ENCODE measurements at regions not wholly inside any gene's neighbourhood (a gene's known extent, or its start where the extent isn't known, plus 50 kb on each side); places are given as distances from the start of the nearest gene placed in this dataset.

DNA sequence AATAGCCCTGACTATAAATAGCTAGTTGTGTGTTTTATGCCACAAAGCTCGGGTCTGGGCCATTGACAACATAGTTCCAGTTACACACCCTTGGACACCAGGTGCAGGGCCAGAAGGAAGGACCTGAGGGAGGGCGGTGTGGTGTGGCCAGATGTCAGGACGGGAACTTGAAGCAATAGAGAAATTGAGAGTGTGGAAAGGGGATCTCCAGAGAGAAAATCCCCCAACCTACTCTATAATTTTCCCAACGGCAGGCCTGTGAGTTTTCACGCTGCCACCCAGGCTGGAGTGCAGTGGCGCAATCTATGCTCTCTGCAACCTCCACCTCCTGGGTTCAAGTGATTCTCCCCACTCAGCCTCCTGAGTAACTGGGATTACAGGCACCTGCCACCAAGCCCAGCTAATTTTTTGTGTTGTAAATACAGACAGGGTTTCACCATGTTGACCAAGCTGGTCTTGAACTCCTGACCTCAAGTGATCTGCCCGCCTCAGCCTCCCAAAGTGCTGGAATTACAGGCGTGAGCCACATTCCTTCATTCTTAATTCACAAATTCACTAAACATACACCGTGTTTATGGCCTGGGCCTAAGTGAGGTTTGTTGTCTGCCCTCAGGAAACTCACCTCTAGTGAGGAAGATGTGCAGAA is 70.8 kb upstream of the KLF13 start:
- Histone ChIP-seq H3K79me2 (replicated peaks; ENCODE audit: insufficient read depth, low read length) (no peaks in the 10 kb centered on the region), H3K27ac (ENCODE audit: low read length) (no peak overlapping the region)
- no peak for TF ChIP-seq POLR2AphosphoS5 (IDR thresholded peaks at IDR 0.05)
- TF ChIP-seq MXI1 (conservative IDR thresholded peaks at IDR 0.05; ENCODE audit: poor library complexity, severe bottlenecking), result no peak
- TF ChIP-seq EZH2 (IDR thresholded peaks at IDR 0.05; ENCODE audit: borderline replicate concordance, insufficient read depth, low read length, poor library complexity, severe bottlenecking), result no peak
- TF ChIP-seq TAF1 (IDR thresholded peaks at IDR 0.05; ENCODE audit: low read depth), result no peak
- TF ChIP-seq, protein P1, sequence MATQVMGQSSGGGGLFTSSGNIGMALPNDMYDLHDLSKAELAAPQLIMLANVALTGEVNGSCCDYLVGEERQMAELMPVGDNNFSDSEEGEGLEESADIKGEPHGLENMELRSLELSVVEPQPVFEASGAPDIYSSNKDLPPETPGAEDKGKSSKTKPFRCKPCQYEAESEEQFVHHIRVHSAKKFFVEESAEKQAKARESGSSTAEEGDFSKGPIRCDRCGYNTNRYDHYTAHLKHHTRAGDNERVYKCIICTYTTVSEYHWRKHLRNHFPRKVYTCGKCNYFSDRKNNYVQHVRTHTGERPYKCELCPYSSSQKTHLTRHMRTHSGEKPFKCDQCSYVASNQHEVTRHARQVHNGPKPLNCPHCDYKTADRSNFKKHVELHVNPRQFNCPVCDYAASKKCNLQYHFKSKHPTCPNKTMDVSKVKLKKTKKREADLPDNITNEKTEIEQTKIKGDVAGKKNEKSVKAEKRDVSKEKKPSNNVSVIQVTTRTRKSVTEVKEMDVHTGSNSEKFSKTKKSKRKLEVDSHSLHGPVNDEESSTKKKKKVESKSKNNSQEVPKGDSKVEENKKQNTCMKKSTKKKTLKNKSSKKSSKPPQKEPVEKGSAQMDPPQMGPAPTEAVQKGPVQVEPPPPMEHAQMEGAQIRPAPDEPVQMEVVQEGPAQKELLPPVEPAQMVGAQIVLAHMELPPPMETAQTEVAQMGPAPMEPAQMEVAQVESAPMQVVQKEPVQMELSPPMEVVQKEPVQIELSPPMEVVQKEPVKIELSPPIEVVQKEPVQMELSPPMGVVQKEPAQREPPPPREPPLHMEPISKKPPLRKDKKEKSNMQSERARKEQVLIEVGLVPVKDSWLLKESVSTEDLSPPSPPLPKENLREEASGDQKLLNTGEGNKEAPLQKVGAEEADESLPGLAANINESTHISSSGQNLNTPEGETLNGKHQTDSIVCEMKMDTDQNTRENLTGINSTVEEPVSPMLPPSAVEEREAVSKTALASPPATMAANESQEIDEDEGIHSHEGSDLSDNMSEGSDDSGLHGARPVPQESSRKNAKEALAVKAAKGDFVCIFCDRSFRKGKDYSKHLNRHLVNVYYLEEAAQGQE (IDR thresholded peaks at IDR 0.05; ENCODE audit: borderline replicate concordance), result no peak
- no peak for TF ChIP-seq EP300 (conservative IDR thresholded peaks at IDR 0.05; ENCODE audit: poor library complexity, severe bottlenecking)
- no peak for TF ChIP-seq SMC3 (conservative IDR thresholded peaks at IDR 0.05; ENCODE audit: poor library complexity)
- TF ChIP-seq, protein P2, sequence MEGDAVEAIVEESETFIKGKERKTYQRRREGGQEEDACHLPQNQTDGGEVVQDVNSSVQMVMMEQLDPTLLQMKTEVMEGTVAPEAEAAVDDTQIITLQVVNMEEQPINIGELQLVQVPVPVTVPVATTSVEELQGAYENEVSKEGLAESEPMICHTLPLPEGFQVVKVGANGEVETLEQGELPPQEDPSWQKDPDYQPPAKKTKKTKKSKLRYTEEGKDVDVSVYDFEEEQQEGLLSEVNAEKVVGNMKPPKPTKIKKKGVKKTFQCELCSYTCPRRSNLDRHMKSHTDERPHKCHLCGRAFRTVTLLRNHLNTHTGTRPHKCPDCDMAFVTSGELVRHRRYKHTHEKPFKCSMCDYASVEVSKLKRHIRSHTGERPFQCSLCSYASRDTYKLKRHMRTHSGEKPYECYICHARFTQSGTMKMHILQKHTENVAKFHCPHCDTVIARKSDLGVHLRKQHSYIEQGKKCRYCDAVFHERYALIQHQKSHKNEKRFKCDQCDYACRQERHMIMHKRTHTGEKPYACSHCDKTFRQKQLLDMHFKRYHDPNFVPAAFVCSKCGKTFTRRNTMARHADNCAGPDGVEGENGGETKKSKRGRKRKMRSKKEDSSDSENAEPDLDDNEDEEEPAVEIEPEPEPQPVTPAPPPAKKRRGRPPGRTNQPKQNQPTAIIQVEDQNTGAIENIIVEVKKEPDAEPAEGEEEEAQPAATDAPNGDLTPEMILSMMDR (IDR thresholded peaks at IDR 0.05; ENCODE audit: poor library complexity, severe bottlenecking), result no peak

DNA sequence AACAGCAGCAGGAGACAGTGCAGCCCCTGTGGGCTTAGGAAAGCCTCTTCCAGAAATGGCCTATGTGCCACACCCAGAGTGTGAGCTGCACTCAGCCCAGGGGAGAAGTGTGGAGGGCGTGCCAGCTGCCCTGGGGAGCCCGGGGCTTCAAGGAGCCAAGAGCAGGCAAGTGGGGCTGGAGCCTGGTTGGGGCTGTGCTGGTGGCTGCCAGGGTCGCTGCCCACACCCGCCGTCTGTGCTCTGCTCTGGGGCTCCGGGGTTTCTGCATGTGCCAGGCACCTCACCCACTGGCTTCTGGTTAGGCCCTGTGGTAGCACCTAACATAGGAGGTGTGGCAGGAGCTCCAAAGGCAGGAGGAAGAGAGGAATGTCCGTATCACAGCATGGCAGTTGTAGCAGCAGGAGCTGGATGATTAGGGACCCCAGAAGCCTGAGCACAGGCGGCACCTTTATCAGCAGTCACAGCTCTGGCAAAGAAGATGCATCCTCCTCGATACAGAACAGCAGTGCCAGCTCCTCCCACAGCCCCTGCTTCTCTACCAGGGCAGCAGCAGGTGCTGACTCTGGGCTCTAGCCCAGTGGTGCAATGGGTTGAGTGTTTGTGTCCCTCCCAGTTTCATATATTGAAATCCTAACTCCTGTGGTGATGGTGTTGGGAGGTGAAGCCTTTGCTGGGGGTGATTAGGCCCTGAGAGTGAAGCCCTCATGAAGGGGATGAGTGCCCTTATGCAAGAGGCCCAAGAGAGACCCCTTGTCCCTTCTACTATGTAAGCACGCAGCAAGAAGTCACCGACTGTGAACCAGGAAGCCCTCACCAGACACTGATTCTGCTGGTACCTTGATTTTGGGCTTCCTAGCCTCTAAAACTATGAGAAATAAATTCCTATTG is 70.0 kb upstream of the KLF13 start:
- no peak for TF ChIP-seq TAF1 (IDR thresholded peaks at IDR 0.05; ENCODE audit: low read depth)
- TF ChIP-seq, protein P1 (IDR thresholded peaks at IDR 0.05; ENCODE audit: borderline replicate concordance), result no peak
- no peak for TF ChIP-seq RAD21 (conservative IDR thresholded peaks at IDR 0.05)
- TF ChIP-seq EP300 (conservative IDR thresholded peaks at IDR 0.05; ENCODE audit: poor library complexity, severe bottlenecking), result no peak
- no peak for TF ChIP-seq EZH2 (IDR thresholded peaks at IDR 0.05; ENCODE audit: borderline replicate concordance, insufficient read depth, low read length, poor library complexity, severe bottlenecking)
- TF ChIP-seq POLR2AphosphoS5 (IDR thresholded peaks at IDR 0.05), result no peak
- TF ChIP-seq, protein P2 (IDR thresholded peaks at IDR 0.05; ENCODE audit: poor library complexity, severe bottlenecking), result no peak
- no peak for TF ChIP-seq MXI1 (conservative IDR thresholded peaks at IDR 0.05; ENCODE audit: poor library complexity, severe bottlenecking)
- no peak for TF ChIP-seq SMC3 (conservative IDR thresholded peaks at IDR 0.05; ENCODE audit: poor library complexity)
- no peak overlapping the region for H3K4me2 ChIP-seq (ENCODE audit: low read length)
- no peaks in the 10 kb centered on the region for H3K79me2 ChIP-seq (replicated peaks; ENCODE audit: insufficient read depth, low read length)
- no peaks in the 10 kb centered on the region for H3K36me3 ChIP-seq (ENCODE audit: insufficient read depth, low read length)
- peaks cover 4% of the 10 kb centered on the region for H3K9me3 ChIP-seq (ENCODE audit: low read length)
- H4K20me1 ChIP-seq (ENCODE audit: insufficient read depth), result no peaks in the 10 kb centered on the region
- no peaks in the 10 kb centered on the region for H3K27me3 ChIP-seq (ENCODE audit: insufficient read depth, low read depth, low read length)
- no peak overlapping the region for H3K9ac ChIP-seq (ENCODE audit: low read length)
- H3K27ac ChIP-seq (ENCODE audit: low read length), result no peak overlapping the region
- H3K4me3 ChIP-seq (ENCODE audit: low read length), result no peak overlapping the region
- no peaks in the 10 kb centered on the region for H3F3A ChIP-seq (ENCODE audit: insufficient read depth, low read length, poor library complexity, severe bottlenecking)
- H3K9me2 ChIP-seq (ENCODE audit: insufficient read depth, low read length), result no peaks in the 10 kb centered on the region
- H2AFZ ChIP-seq (ENCODE audit: low read depth, low read length), result no peak overlapping the region

More for the DNA sequence above, 70.8 kb upstream of the KLF13 start:
- Histone ChIP-seq H4K20me1 (ENCODE audit: insufficient read depth) (no peaks in the 10 kb centered on the region), H3K9me2 (ENCODE audit: insufficient read depth, low read length) (no peaks in the 10 kb centered on the region), H2AFZ (ENCODE audit: low read depth, low read length) (no peak overlapping the region), H3F3A (ENCODE audit: insufficient read depth, low read length, poor library complexity, severe bottlenecking) (no peaks in the 10 kb centered on the region), H3K4me2 (ENCODE audit: low read length) (no peak overlapping the region), H3K4me3 (ENCODE audit: low read length) (no peak overlapping the region), H3K27me3 (ENCODE audit: insufficient read depth, low read depth, low read length) (no peaks in the 10 kb centered on the region), H3K36me3 (ENCODE audit: insufficient read depth, low read length) (no peaks in the 10 kb centered on the region), H3K9me3 (ENCODE audit: low read length) (peaks cover 4% of the 10 kb centered on the region), H3K9ac (ENCODE audit: low read length) (no peak overlapping the region)
